K562 (cell line): ENCODE measurements at regions not wholly inside any gene's neighbourhood (a gene's known extent, or its start where the extent isn't known, plus 50 kb on each side); places are given as distances from the start of the nearest gene placed in this dataset.

Source experiments
- CBX8 ChIP-seq: fragments of 200-600 bp; sonication (generic); IDR thresholded peaks from 2 replicates; pipeline ENCODE4 v1.6.1; 2012; ENCODE audit warnings: borderline replicate concordance, mixed run types, low read depth, mild to moderate bottlenecking, moderate library complexity, mixed read lengths, low read length, control low read depth, inconsistent platforms; ENCODE audit not compliant: poor library complexity, severe bottlenecking; ENCODE audit errors: extremely low read depth
- EZH2 ChIP-seq: IDR thresholded peaks from 2 replicates; pipeline ENCODE4 v1.6.1; 2012; ENCODE audit warnings: low read depth, mild to moderate bottlenecking, inconsistent platforms, low read length, borderline replicate concordance
- MYC ChIP-seq, 2 experiments: fragments of 250-450 bp in 1 of 2; sonication (Bioruptor Pico) in 1 of 2; IDR thresholded peaks; 2 replicates each; pipeline versions ENCODE4 v1.5.1 to v1.6.1; 2012 to 2021; ENCODE audit warnings: low read depth in 2 of 2, borderline replicate concordance in 1 of 2, improper control_type of control experiment in 1 of 2, low read length in 1 of 2, mild to moderate bottlenecking in 1 of 2, moderate library complexity in 1 of 2
- ZBTB8A ChIP-seq: fragments of 450-650 bp; IDR thresholded peaks from 2 replicates; pipeline ENCODE4 v1.6.1; 2018; ENCODE audit warnings: mild to moderate bottlenecking, moderate library complexity; ENCODE audit not compliant: partially characterized antibody
- ZNF165 ChIP-seq: fragments of 250-450 bp; sonication (Bioruptor Pico); IDR thresholded peaks from 2 replicates; pipeline ENCODE4 v1.4.0; 2020; ENCODE audit warnings: borderline replicate concordance
- ZNF766 ChIP-seq: fragments of 200-800 bp; sonication (Bioruptor generic); conservative IDR thresholded peaks from 2 replicates; pipeline ENCODE4 v1.6.1; 2016; ENCODE audit warnings: missing genetic modification characterization, missing compliant biosample characterization

GRCh38 chr5:165130656-165131055 is 1625.2 kb downstream of the MAT2B start:
- TF ChIP-seq MYC (IDR thresholded peaks at IDR 0.05; ENCODE audit: low read depth, low read length) (no peak), MYC (CRISPR knock-in tag; IDR thresholded peaks at IDR 0.05; ENCODE audit: borderline replicate concordance, low read depth) (no peak), CBX8 (no peak), ZNF766 (CRISPR knock-in tag) (no peak), EZH2 (no peak), ZBTB8A (no peak), ZNF165 (CRISPR knock-in tag) (no peak)
